ENCODE measurements at regions not wholly inside any gene's neighbourhood (a gene's known extent, or its start where the extent isn't known, plus 50 kb on each side); places are given as distances from the start of the nearest gene placed in this dataset.

- TF ChIP-seq, protein P1, sequence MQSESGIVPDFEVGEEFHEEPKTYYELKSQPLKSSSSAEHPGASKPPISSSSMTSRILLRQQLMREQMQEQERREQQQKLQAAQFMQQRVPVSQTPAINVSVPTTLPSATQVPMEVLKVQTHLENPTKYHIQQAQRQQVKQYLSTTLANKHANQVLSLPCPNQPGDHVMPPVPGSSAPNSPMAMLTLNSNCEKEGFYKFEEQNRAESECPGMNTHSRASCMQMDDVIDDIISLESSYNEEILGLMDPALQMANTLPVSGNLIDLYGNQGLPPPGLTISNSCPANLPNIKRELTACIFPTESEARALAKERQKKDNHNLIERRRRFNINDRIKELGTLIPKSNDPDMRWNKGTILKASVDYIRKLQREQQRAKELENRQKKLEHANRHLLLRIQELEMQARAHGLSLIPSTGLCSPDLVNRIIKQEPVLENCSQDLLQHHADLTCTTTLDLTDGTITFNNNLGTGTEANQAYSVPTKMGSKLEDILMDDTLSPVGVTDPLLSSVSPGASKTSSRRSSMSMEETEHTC (IDR thresholded peaks at IDR 0.05): no peak
- no peak for TF ChIP-seq ZNF445 (CRISPR knock-in tag; IDR thresholded peaks at IDR 0.05; ENCODE audit: low read depth)
- no peak for TF ChIP-seq TCFL5 (CRISPR knock-in tag; conservative IDR thresholded peaks at IDR 0.05)
- no peak for TF ChIP-seq FOXO4 (CRISPR knock-in tag; IDR thresholded peaks at IDR 0.05)
- TF ChIP-seq, protein P2, sequence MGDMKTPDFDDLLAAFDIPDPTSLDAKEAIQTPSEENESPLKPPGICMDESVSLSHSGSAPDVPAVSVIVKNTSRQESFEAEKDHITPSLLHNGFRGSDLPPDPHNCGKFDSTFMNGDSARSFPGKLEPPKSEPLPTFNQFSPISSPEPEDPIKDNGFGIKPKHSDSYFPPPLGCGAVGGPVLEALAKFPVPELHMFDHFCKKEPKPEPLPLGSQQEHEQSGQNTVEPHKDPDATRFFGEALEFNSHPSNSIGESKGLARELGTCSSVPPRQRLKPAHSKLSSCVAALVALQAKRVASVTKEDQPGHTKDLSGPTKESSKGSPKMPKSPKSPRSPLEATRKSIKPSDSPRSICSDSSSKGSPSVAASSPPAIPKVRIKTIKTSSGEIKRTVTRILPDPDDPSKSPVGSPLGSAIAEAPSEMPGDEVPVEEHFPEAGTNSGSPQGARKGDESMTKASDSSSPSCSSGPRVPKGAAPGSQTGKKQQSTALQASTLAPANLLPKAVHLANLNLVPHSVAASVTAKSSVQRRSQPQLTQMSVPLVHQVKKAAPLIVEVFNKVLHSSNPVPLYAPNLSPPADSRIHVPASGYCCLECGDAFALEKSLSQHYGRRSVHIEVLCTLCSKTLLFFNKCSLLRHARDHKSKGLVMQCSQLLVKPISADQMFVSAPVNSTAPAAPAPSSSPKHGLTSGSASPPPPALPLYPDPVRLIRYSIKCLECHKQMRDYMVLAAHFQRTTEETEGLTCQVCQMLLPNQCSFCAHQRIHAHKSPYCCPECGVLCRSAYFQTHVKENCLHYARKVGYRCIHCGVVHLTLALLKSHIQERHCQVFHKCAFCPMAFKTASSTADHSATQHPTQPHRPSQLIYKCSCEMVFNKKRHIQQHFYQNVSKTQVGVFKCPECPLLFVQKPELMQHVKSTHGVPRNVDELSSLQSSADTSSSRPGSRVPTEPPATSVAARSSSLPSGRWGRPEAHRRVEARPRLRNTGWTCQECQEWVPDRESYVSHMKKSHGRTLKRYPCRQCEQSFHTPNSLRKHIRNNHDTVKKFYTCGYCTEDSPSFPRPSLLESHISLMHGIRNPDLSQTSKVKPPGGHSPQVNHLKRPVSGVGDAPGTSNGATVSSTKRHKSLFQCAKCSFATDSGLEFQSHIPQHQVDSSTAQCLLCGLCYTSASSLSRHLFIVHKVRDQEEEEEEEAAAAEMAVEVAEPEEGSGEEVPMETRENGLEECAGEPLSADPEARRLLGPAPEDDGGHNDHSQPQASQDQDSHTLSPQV (IDR thresholded peaks at IDR 0.05): no peak
- TF ChIP-seq POU5F1 (IDR thresholded peaks at IDR 0.05; ENCODE audit: borderline replicate concordance, low read depth, low read length, partially characterized antibody): no peak
These were observed 515.2 kb downstream of the ZNF608 start (continued) for GRCh38 chr5:124231230-124231629.

Data from K562 (cell line).